NOMO-1 treated with dmso at 0.1 percent for 144 hours (cell line): ENCODE measurements at regions not wholly inside any gene's neighbourhood (a gene's known extent, or its start where the extent isn't known, plus 50 kb on each side); places are given as distances from the start of the nearest gene placed in this dataset.
"Not testable (repeated sequence)": the region's sequence is repeated elsewhere in the genome, so short reads cannot be mapped to it uniquely, and the experiment has no call there.

Experiments used
- DNase-seq: peaks from one replicate; lab custom pipeline; 2025; ENCODE audit not compliant: unreplicated experiment; lab: John Stamatoyannopoulos, UW

- no peak for DNase-seq
Observed at GRCh38 chr14:43471595-43471994, 1035.5 kb downstream of the FSCB start.

- DNase-seq = no peak
Observed at GRCh38 chr14:43464968-43465367, 1042.1 kb downstream of the FSCB start.

GRCh38 chr14:43449291-43449690, 1057.8 kb downstream of the FSCB start:
- DNase-seq = no peak

DNA sequence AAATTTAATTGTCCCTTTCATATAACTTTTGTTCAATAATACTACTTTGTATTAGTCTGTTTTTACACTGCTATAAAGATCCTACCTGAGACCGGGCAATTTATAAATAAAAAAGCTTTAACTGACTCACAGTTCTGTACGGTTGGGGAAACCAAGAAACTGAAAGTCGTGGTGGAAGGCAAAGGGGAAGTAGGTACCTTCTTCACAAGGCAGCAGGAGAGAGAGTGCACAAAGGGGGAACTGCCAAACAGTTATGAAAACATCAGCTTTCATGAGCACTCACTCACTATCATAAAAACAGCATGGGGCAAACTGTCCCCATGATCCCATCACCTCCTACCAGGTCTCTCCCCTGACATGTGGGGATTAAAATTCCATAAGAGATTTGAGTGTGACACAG, 1069.0 kb downstream of the FSCB start:
- no peak for DNase-seq

- no peak for DNase-seq
Observed at GRCh38 chr14:43418324-43418723, 1088.8 kb downstream of the FSCB start.

DNA sequence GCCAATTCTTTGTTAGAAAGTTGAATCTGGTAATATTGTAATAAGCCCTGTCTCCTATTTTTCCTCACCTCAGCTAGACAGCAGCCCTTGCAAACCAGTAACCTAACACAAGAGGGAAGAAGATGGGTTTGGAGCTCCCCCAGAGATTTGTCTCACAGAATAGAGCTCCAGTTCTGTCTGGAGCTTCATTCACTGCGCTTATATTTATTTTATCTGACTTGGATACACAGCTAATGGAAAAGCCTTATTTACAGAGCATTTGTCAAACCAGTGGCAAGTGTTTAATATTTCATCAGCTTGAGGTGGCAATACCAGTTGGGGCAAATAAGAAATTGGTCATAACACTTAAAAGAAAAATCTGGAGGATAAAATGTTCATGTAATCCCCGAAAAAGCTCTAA, 1094.0 kb downstream of the FSCB start:
- no peak for DNase-seq

GRCh38 chr14:43411841-43412240, 1095.2 kb downstream of the FSCB start:
- DNase-seq = no peak

GRCh38 chr14:43410631-43411030, 1096.5 kb downstream of the FSCB start:
- no peak for DNase-seq

- DNase-seq = no peak
Observed at GRCh38 chr14:43408472-43408871, 1098.6 kb downstream of the FSCB start.

DNA sequence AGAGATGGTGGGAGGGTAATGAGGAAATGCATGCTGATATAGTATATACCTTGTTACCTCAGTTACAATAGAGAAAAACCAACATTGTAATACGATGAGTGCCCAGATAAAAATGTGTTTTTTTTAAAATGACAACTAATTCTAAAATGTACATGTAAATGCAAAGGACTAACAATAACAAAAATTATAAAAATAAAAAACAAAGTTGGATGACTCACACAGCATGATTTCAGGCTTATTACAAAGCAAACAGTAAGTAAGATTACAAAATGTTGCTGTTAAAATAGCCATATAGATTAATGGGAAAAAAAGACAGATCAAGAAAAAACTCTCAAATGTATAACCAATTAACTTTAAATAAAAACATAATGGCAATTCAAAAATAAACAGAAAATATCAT, 1099.4 kb downstream of the FSCB start:
- no peak for DNase-seq

- DNase-seq = no peak
Observed at GRCh38 chr14:43406931-43407330, 1100.2 kb downstream of the FSCB start.

GRCh38 chr14:43399289-43399688, 1107.8 kb downstream of the FSCB start:
- no peak for DNase-seq

DNA sequence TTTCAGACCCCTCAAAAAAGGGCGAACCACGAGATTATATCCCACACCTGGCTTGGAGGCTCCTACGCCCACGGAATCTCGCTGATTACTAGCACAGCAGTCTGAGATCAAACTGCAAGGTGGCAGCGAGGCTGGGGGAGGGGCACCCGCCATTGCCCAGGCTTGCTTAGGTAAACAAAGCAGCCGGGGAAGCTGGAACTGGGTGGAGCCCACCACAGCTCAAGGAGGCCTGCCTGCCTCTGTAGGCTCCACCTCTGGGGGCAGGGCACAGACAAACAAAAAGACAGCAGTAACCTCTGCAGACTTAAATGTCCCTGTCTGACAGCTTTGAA, 1136.6 kb downstream of the FSCB start:
- DNase-seq = not testable (repeated sequence)

GRCh38 chr14:43369710-43370564, 1137.1 kb downstream of the FSCB start:
- no peak for DNase-seq

DNA sequence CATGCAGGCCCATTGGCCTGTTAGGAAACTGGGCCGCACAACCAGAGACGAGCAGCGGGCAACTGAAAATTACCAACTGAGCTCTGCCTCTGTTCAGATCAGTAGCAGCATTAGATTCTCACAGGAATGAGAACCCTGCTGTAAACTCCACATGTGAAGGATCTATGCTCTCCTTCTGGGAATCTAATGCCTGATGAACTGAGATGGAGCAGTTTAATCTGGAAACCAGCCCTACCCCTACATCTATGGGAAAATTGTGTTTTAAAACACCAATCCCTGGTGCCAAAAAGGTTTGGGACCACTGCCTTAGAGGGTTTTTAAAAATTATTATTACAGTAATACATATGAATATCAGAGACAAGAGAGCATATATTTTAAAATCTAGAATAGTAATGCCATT, 1144.5 kb downstream of the FSCB start:
- DNase-seq = no peak

- DNase-seq = no peak
Observed at GRCh38 chr14:43361751-43362150, 1145.3 kb downstream of the FSCB start.

DNA sequence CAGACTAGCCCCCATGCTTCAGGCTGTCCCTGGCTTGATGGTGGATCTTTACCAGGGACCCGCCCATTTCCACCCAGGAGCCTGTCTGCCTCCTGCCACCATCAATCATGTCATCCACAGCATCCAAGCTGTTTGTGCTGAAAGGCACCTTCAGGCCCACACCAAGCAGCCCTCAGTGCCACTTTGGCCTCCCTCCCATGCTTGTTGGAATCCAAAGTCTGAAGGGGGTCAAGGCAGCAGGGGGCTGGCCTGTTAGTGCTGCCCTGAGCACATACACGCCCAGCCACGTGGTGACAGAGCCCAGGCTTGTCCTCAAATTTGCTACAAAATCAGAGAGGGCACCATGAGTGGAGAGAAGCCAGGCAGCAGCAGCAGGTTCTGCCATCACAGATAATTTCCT, 1146.8 kb downstream of the FSCB start:
- DNase-seq = no peak

- no peak for DNase-seq
Observed at GRCh38 chr14:43359317-43359716, 1147.8 kb downstream of the FSCB start.

- DNase-seq = no peak
Observed at GRCh38 chr14:43356979-43357545, 1150.0 kb downstream of the FSCB start.

DNA sequence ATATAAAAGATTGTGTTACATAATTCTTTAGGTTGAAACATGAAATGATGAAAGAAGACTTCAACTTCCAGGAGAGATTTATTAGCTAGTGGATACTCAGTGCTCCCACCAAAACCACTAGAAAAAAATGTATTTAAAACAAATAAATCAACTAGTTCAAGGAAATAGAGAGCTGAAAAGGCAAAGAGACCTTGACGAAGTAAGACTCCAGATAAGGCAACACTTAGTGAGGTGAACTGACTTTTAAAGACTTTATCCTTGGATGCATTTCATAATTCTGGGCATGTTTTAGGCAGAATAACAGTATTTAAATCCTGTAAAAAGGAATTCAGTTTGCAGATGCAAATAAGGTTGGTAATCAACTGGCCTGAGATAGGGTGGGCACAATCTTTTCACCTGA, 1150.7 kb downstream of the FSCB start:
- DNase-seq = no peak

DNA sequence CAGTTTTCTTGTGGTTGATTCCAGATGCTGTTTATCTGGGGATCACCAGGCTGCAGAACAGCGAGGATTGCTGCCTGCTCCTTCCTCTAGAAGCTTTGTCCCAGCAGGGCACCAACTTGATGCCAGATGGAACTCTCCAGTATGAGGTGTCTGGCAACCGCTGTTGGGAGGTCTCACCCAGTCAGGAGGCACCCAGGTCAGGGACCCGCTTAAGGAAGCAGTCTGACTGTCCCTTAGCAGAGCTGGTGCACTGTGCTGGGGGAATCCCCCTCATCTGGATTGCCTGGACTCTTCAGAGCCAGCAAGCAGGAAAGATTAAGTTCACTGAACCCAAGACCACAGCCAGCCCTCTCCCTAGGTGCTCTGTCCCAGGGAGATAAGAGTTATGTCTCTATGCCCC, 1165.2 kb downstream of the FSCB start:
- no peak for DNase-seq

- no peak for DNase-seq
Observed at GRCh38 chr14:43338713-43339112, 1168.4 kb downstream of the FSCB start.

- DNase-seq = no peak
Observed at GRCh38 chr14:43336351-43336750, 1170.7 kb downstream of the FSCB start.
